Common myeloid progenitor, CD34-positive (primary cell): ENCODE measurements at regions not wholly inside any gene's neighbourhood (a gene's known extent, or its start where the extent isn't known, plus 50 kb on each side); places are given as distances from the start of the nearest gene placed in this dataset.
A peak's percentile ranks its signal among the peaks of the same experiment; 100 is the strongest.

ENCODE experiments used
- CTCF ChIA-PET: fragments of 350-600 bp; sonication (Branson Sonifier 250); formaldehyde crosslinking; loops from one replicate; lab custom pipeline; 2021; ENCODE audit warnings: antibody characterized with exemption; lab: Charles Lee
- POLR2A ChIA-PET: fragments of 350-600 bp; sonication (Branson Sonifier 250); formaldehyde crosslinking; loops from one replicate; lab custom pipeline; 2021; ENCODE audit warnings: antibody characterized with exemption; lab: Charles Lee
- DNase-seq, 3 donors: peaks; one replicate each; pipeline versions ENCODE4 v3.0.0 to v3.0.0-alpha.2; 2013
- H3K27ac ChIP-seq, 2 experiments: 1 replicate in 1 of 2; 2 replicates in 1 of 2; pipeline ENCODE4 v1.7.0; 2013; ENCODE audit warnings: inconsistent platforms in 2 of 2, low read length in 2 of 2, mild to moderate bottlenecking in 2 of 2, low read depth in 1 of 2, moderate library complexity in 1 of 2; ENCODE audit not compliant: severe bottlenecking in 2 of 2, insufficient read depth in 1 of 2, poor library complexity in 1 of 2
- H3K27me3 ChIP-seq, 5 experiments: replicated peaks in 2 of 5; 1 replicate in 3 of 5; 2 replicates in 2 of 5; pipeline versions ENCODE4 v1.6.1 to v1.7.0; 2013; ENCODE audit warnings: low read length in 4 of 5, mild to moderate bottlenecking in 2 of 5, moderate library complexity in 2 of 5, inconsistent platforms in 1 of 5; ENCODE audit not compliant: insufficient read depth in 5 of 5, control insufficient read depth in 4 of 5
- H3K36me3 ChIP-seq, 4 experiments: 1 replicate in 2 of 4; 2 replicates in 2 of 4; pipeline versions ENCODE4 v1.6.1 to v1.7.0; 2013; ENCODE audit warnings: low read length in 3 of 4, control low read depth in 1 of 4, mild to moderate bottlenecking in 1 of 4; ENCODE audit not compliant: control insufficient read depth in 4 of 4, insufficient read depth in 4 of 4
- H3K4me1 ChIP-seq, 4 experiments: 1 replicate in 3 of 4; 2 replicates in 1 of 4; pipeline versions ENCODE4 v1.6.1 to v1.7.1; 2013; ENCODE audit warnings: low read length in 3 of 4, mild to moderate bottlenecking in 3 of 4, control low read depth in 1 of 4, inconsistent platforms in 1 of 4, moderate library complexity in 1 of 4; ENCODE audit not compliant: control insufficient read depth in 4 of 4, insufficient read depth in 4 of 4; ENCODE audit errors: control extremely low read depth in 1 of 4
- H3K4me3 ChIP-seq, 7 experiments: 1 replicate in 4 of 7; 2 replicates in 3 of 7; pipeline versions ENCODE4 v1.5.1 to v1.7.0; 2013; ENCODE audit warnings: mild to moderate bottlenecking in 7 of 7, low read length in 6 of 7, moderate library complexity in 6 of 7, inconsistent platforms in 2 of 7, low read depth in 2 of 7, control low read depth in 1 of 7; ENCODE audit not compliant: insufficient read depth in 4 of 7, control insufficient read depth in 1 of 7; ENCODE audit errors: extremely low read depth in 1 of 7
- H3K9me3 ChIP-seq, 5 experiments: 1 replicate in 4 of 5; 2 replicates in 1 of 5; pipeline versions ENCODE4 v1.6.1 to v1.7.1; 2013; ENCODE audit warnings: low read length in 4 of 5, mild to moderate bottlenecking in 2 of 5, inconsistent platforms in 1 of 5, low read depth in 1 of 5, moderate library complexity in 1 of 5; ENCODE audit not compliant: control insufficient read depth in 4 of 5, insufficient read depth in 2 of 5; ENCODE audit errors: control extremely low read depth in 1 of 5
- WGBS: methylation state at CpG from one replicate; pipeline ENCODE4 v1.1.5; 2013; ENCODE audit not compliant: insufficient coverage; 5-methylcytosine and 5-hydroxymethylcytosine counted together

- peak; percentile 29 to 78 (median 72) for DNase-seq
- ChIA-PET CTCF (interaction anchor here (0.6 to 3.1 kb wide), 4 partner anchors 18 to 107 kb away, joined by 3 to 12 read pairs (median 4); no protein-coding TSS in a partner anchor), POLR2A (interaction anchor here (0.6 to 4.0 kb wide), 4 partner anchors 18 to 206 kb away, joined by 3 to 22 read pairs (median 4); partner anchors contain the start of gene ENC1)
- no peaks in the 10 kb centered on the region for H3K9me3 ChIP-seq
- H3K4me3 ChIP-seq = peak overlapping the region in 4 of 7 experiments; percentile 1 to 51 (median 27)
- H3K27me3 ChIP-seq = no peaks in the 10 kb centered on the region
- 12% methylated on average over 4 of the region's 9 CpGs for WGBS
- H3K4me1 ChIP-seq = peaks cover 25 to 50% (median 32%) of the 10 kb centered on the region in 4 experiments
- H3K27ac ChIP-seq = no peak overlapping the region
- no peaks in the 10 kb centered on the region for H3K36me3 ChIP-seq
Measured at GRCh38 chr5:74433896-74434829, 206.4 kb downstream of the ENC1 start.

GRCh38 chr5:74433255-74433895 is 207.2 kb downstream of the ENC1 start:
- 24% methylated on average over 4 of the region's 7 CpGs for WGBS
- Histone ChIP-seq H3K27ac (no peak overlapping the region), H3K36me3 (no peaks in the 10 kb centered on the region), H3K27me3 (no peaks in the 10 kb centered on the region), H3K4me3 (peak overlapping the region in 5 of 7 experiments; percentile 1 to 52 (median 10)), H3K4me1 (peaks cover 25 to 50% (median 32%) of the 10 kb centered on the region in 4 experiments), H3K9me3 (no peaks in the 10 kb centered on the region)
- ChIA-PET POLR2A (interaction anchor here (0.6 to 4.0 kb wide), 5 partner anchors 11 to 207 kb away, joined by 3 to 22 read pairs (median 4); partner anchors contain the start of gene ENC1), CTCF (interaction anchor here (0.6 to 3.1 kb wide), 7 partner anchors 9 to 108 kb away, joined by 3 to 12 read pairs (median 3); no protein-coding TSS in a partner anchor)
- DNase-seq = peak; percentile 46 to 90 (median 84)

DNA sequence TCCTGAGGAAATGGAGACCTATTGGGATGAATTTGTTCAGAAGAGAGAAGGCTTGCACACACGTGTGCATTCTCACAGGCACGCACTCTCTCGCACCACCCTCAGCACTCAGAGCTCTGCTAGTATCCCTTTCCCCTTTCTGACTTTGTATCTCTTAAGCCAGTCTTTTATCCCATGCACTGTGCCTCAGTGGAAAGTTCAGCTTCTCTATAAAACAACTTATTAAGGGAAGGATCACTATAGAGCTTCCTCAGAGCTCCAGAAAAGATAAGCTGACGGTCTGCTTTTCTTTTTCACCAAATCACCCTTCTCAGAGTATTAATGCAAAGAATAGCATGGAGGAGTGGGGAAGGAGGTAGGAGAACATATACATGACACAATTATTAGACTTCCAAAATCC is 207.8 kb downstream of the ENC1 start:
- no CpG with 5 or more reads among the region's 4 CpGs for WGBS
- Histone ChIP-seq H3K27me3 (no peaks in the 10 kb centered on the region), H3K4me1 (peaks cover 25 to 50% (median 32%) of the 10 kb centered on the region in 4 experiments), H3K9me3 (no peaks in the 10 kb centered on the region), H3K27ac (no peak overlapping the region), H3K36me3 (no peaks in the 10 kb centered on the region), H3K4me3 (peak overlapping the region in 3 of 7 experiments; percentile 6 to 52 (median 51))
- CTCF ChIA-PET = interaction anchor here (0.5 to 3.1 kb wide), 7 partner anchors 8 to 37 kb away, joined by 3 to 12 read pairs (median 3); no protein-coding TSS in a partner anchor
- DNase-seq = no peak
- POLR2A ChIA-PET = interaction anchor here (1.5 to 4.0 kb wide), 2 partner anchors 10 to 17 kb away, joined by 5 to 22 read pairs; no protein-coding TSS in a partner anchor

- peak in 2 of 3 donors; percentile 65 to 73 for DNase-seq
- ChIA-PET POLR2A (interaction anchor here (1.5 to 4.0 kb wide), 2 partner anchors 10 to 16 kb away, joined by 5 to 22 read pairs; no protein-coding TSS in a partner anchor), CTCF (interaction anchor here (0.5 to 3.1 kb wide), 2 partner anchors 15 to 16 kb away, joined by 3 to 12 read pairs; no protein-coding TSS in a partner anchor)
- Histone ChIP-seq H3K4me1 (peaks cover 25 to 50% (median 32%) of the 10 kb centered on the region in 4 experiments), H3K36me3 (no peaks in the 10 kb centered on the region), H3K4me3 (peak overlapping the region in 1 of 7 experiments; percentile 12), H3K27ac (no peak overlapping the region), H3K9me3 (no peaks in the 10 kb centered on the region), H3K27me3 (no peaks in the 10 kb centered on the region)
- 9% methylated on average over 6 of the region's 7 CpGs for WGBS
Measured at GRCh38 chr5:74432216-74432615, 208.3 kb downstream of the ENC1 start.

GRCh38 chr5:74431290-74431669 is 209.2 kb downstream of the ENC1 start:
- no peak overlapping the region for H3K4me3 ChIP-seq
- H3K4me1 ChIP-seq = peaks cover 25 to 50% (median 32%) of the 10 kb centered on the region in 4 experiments
- CTCF ChIA-PET = interaction anchor here (0.7 to 2.0 kb wide), 5 partner anchors 12 to 178 kb away, joined by 3 to 10 read pairs (median 5); no protein-coding TSS in a partner anchor
- WGBS = 100% methylated on average over 2 of the region's 2 CpGs
- no peaks in the 10 kb centered on the region for H3K9me3 ChIP-seq
- DNase-seq = no peak
- POLR2A ChIA-PET = no interaction called here
- H3K36me3 ChIP-seq = no peaks in the 10 kb centered on the region
- no peaks in the 10 kb centered on the region for H3K27me3 ChIP-seq
- H3K27ac ChIP-seq = no peak overlapping the region

DNA sequence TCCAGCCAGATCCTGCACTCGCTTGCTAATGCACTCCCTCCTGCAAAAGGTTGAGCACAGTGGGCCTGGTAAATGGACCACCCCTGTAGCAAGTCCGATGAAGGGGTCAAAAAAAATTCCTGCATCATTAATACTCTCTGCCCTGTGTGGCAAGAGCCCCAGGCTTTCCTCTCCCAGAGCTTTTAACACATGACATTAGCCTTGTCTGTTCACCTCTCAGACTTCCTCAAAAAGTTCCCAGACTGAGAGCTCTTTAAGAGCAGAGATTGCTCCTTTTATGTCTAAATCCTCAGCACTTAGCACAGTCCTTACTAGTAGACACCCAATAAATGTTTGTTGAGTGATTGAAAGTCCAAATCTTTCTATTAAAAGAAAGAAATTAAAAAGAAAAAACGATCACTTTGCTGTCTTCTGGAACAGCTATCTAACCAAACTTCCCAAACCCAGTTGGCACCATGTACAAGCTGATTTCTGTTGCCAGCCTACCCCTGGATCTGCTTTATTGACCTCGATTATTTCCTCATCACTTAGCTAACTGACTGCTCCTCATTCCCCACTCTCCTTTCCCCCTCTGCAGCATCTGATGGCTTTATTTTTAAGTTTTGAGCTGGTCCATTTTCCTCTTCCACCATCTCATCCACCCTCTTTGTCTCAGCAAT is 209.8 kb downstream of the ENC1 start:
- 88% methylated on average over 3 of the region's 4 CpGs for WGBS
- ChIA-PET CTCF (interaction anchor here (0.7 to 2.0 kb wide), 6 partner anchors 11 to 178 kb away, joined by 3 to 10 read pairs (median 4); no protein-coding TSS in a partner anchor), POLR2A (no interaction called here)
- Histone ChIP-seq H3K27ac (no peak overlapping the region), H3K36me3 (no peaks in the 10 kb centered on the region), H3K4me1 (peaks cover 25 to 50% (median 32%) of the 10 kb centered on the region in 4 experiments), H3K27me3 (no peaks in the 10 kb centered on the region), H3K9me3 (no peaks in the 10 kb centered on the region), H3K4me3 (no peak overlapping the region)
- DNase-seq = no peak
